ENCODE measurements at regions not wholly inside any gene's neighbourhood (a gene's known extent, or its start where the extent isn't known, plus 50 kb on each side); places are given as distances from the start of the nearest gene placed in this dataset.

DNA sequence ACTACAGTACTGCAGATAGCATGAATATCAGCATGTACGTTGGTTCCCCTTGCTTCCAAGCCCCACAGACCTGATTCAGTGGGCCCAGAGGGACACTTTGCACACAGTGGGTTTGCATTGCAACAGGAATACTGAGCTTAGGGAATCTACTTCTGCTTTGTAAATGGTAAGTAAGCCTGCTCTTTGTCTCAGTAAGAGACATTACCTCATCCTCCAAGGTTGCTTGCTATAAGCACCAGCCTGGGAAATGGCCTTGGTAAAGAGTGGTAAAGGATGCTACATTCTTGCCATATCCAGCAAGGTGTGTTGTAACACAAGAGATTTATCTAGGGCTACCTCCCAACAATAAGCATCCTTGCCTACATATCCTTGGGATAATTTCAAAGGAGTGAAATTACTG lies 730.5 kb downstream of the INHBA start:
- Histone ChIP-seq H3K36me3 (no peaks in the 10 kb centered on the region), H3K27ac (no peak overlapping the region), H3K9me3 (no peaks in the 10 kb centered on the region), H3K4me1 (no peaks in the 10 kb centered on the region), H3K27me3 (no peaks in the 10 kb centered on the region), H3K4me3 (no peak overlapping the region)
- intact Hi-C loops (cut with DNase I; ENCODE audit: low total_unique reads): no loop called here
- DNase-seq (ENCODE audit: low spot score in 2 of 2): no peak
- TF ChIP-seq POLR2A (IDR thresholded peaks at IDR 0.05): no peak
- TF ChIP-seq CTCF (IDR thresholded peaks at IDR 0.05): no peak
- TF ChIP-seq POLR2AphosphoS5 (IDR thresholded peaks at IDR 0.05): no peak

DNA sequence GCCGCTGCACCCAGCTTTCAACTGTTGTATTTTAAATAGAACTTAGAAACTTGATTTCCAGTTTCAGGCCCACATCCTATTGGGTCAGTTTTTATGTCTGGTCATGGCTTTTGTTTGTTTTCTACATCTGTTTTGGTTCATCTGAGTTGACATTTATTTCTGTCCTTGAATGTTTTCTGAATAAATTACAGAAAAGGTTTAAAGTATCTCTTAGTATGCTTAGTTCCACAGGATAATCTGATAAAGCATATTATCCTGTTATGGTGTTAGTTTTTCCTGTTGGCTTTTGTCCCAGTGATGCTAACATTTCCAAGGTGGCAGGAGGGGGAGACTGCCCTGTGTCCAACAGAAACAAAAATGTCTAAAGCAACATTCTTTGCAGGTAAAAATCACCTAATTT lies 733.2 kb downstream of the INHBA start:
- no peak for DNase-seq (ENCODE audit: low spot score in 2 of 2)
- no peak overlapping the region for H3K4me3 ChIP-seq
- TF ChIP-seq POLR2A (IDR thresholded peaks at IDR 0.05) (no peak), CTCF (IDR thresholded peaks at IDR 0.05) (no peak), POLR2AphosphoS5 (IDR thresholded peaks at IDR 0.05) (no peak)
- intact Hi-C loops (cut with DNase I; ENCODE audit: low total_unique reads): no loop called here
- H3K9me3 ChIP-seq: no peaks in the 10 kb centered on the region
- no peak overlapping the region for H3K27ac ChIP-seq
- H3K27me3 ChIP-seq: no peaks in the 10 kb centered on the region
- no peaks in the 10 kb centered on the region for H3K36me3 ChIP-seq
- no peaks in the 10 kb centered on the region for H3K4me1 ChIP-seq

GRCh38 chr7:40966693-40967092 lies 736.2 kb downstream of the INHBA start:
- Histone ChIP-seq H3K4me3 (no peak overlapping the region), H3K27ac (no peak overlapping the region), H3K27me3 (no peaks in the 10 kb centered on the region), H3K36me3 (no peaks in the 10 kb centered on the region), H3K9me3 (no peaks in the 10 kb centered on the region), H3K4me1 (no peaks in the 10 kb centered on the region)
- intact Hi-C loops (cut with DNase I; ENCODE audit: low total_unique reads): no loop called here
- TF ChIP-seq POLR2A (IDR thresholded peaks at IDR 0.05): no peak
- no peak for TF ChIP-seq CTCF (IDR thresholded peaks at IDR 0.05)
- TF ChIP-seq POLR2AphosphoS5 (IDR thresholded peaks at IDR 0.05): no peak
- DNase-seq (ENCODE audit: low spot score in 2 of 2): no peak

DNA sequence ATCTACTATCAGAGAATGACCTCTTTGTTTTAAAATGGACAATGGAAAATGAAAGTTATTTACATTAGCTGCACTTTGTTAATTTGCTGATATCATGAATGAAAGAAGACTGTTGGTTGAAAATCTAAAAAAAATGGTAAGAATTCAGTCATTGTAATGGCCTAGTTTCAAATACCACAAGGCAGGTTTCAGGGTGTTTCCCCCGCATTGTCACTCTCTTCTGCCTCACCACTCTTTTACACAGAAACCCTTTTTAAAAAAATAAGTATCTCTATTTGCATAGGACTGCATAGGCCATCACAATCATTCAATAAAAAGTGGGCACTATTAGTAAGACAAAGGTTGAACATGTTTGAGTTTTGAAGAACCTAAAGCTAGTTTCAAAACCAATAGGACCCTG lies 737.1 kb downstream of the INHBA start:
- no peak for TF ChIP-seq CTCF (IDR thresholded peaks at IDR 0.05)
- TF ChIP-seq POLR2AphosphoS5 (IDR thresholded peaks at IDR 0.05): no peak
- TF ChIP-seq POLR2A (IDR thresholded peaks at IDR 0.05): no peak
- Histone ChIP-seq H3K27me3 (no peaks in the 10 kb centered on the region), H3K9me3 (no peaks in the 10 kb centered on the region), H3K36me3 (no peaks in the 10 kb centered on the region), H3K4me3 (no peak overlapping the region), H3K27ac (no peak overlapping the region), H3K4me1 (no peaks in the 10 kb centered on the region)
- intact Hi-C loops (cut with DNase I; ENCODE audit: low total_unique reads): no loop called here
- no peak for DNase-seq (ENCODE audit: low spot score in 2 of 2)

GRCh38 chr7:40965016-40965415 lies 737.9 kb downstream of the INHBA start:
- no peaks in the 10 kb centered on the region for H3K27me3 ChIP-seq
- TF ChIP-seq POLR2A (IDR thresholded peaks at IDR 0.05) (no peak), POLR2AphosphoS5 (IDR thresholded peaks at IDR 0.05) (no peak), CTCF (IDR thresholded peaks at IDR 0.05) (no peak)
- no peaks in the 10 kb centered on the region for H3K36me3 ChIP-seq
- no peaks in the 10 kb centered on the region for H3K4me1 ChIP-seq
- intact Hi-C loops (cut with DNase I; ENCODE audit: low total_unique reads): no loop called here
- DNase-seq (ENCODE audit: low spot score in 2 of 2): no peak
- H3K4me3 ChIP-seq: no peak overlapping the region
- no peaks in the 10 kb centered on the region for H3K9me3 ChIP-seq
- no peak overlapping the region for H3K27ac ChIP-seq

Measured in breast epithelium (tissue), 4 donors.